ENCODE measurements at regions not wholly inside any gene's neighbourhood (a gene's known extent, or its start where the extent isn't known, plus 50 kb on each side); places are given as distances from the start of the nearest gene placed in this dataset.

- H3K9ac ChIP-seq (ENCODE audit: low read length), result no peak overlapping the region
- H3K4me1 ChIP-seq (ENCODE audit: insufficient read depth, low read length), result no peaks in the 10 kb centered on the region
- no peaks in the 10 kb centered on the region for H3K36me3 ChIP-seq (ENCODE audit: insufficient read depth, low read length)
- H3K4me3 ChIP-seq (ENCODE audit: low read depth in 1 of 2, low read length in 2 of 2), result no peak overlapping the region
- no peak overlapping the region for H3K27ac ChIP-seq (ENCODE audit: low read depth, low read length)
- no peaks in the 10 kb centered on the region for H3K27me3 ChIP-seq (ENCODE audit: control insufficient read depth in 1 of 2, insufficient read depth in 2 of 2, low read length in 2 of 2)
- H3K9me3 ChIP-seq (ENCODE audit: low read length), result no peaks in the 10 kb centered on the region
Observed at GRCh38 chr2:234621120-234621519, 124.2 kb upstream of the ARL4C start.

- no peak overlapping the region for H3K27ac ChIP-seq (ENCODE audit: low read depth, low read length)
- no peak overlapping the region for H3K4me3 ChIP-seq (ENCODE audit: low read depth in 1 of 2, low read length in 2 of 2)
- H3K4me1 ChIP-seq (ENCODE audit: insufficient read depth, low read length), result no peaks in the 10 kb centered on the region
- no peaks in the 10 kb centered on the region for H3K9me3 ChIP-seq (ENCODE audit: low read length)
- H3K36me3 ChIP-seq (ENCODE audit: insufficient read depth, low read length), result no peaks in the 10 kb centered on the region
- H3K27me3 ChIP-seq (ENCODE audit: control insufficient read depth in 1 of 2, insufficient read depth in 2 of 2, low read length in 2 of 2), result no peaks in the 10 kb centered on the region
- no peak overlapping the region for H3K9ac ChIP-seq (ENCODE audit: low read length)
Observed at GRCh38 chr2:234620018-234620417, 123.1 kb upstream of the ARL4C start.

- H3K27ac ChIP-seq (ENCODE audit: low read depth, low read length), result no peak overlapping the region
- peaks cover 4% of the 10 kb centered on the region for H3K9me3 ChIP-seq (ENCODE audit: low read length)
- no peaks in the 10 kb centered on the region for H3K4me1 ChIP-seq (ENCODE audit: insufficient read depth, low read length)
- H3K4me3 ChIP-seq (ENCODE audit: low read depth in 1 of 2, low read length in 2 of 2), result no peak overlapping the region
- no peak overlapping the region for H3K9ac ChIP-seq (ENCODE audit: low read length)
- H3K36me3 ChIP-seq (ENCODE audit: insufficient read depth, low read length), result no peaks in the 10 kb centered on the region
- no peaks in the 10 kb centered on the region for H3K27me3 ChIP-seq (ENCODE audit: control insufficient read depth in 1 of 2, insufficient read depth in 2 of 2, low read length in 2 of 2)
Observed at GRCh38 chr2:234615643-234616356, 118.9 kb upstream of the ARL4C start.

GRCh38 chr2:234611209-234611608, 114.3 kb upstream of the ARL4C start:
- Histone ChIP-seq H3K9ac (ENCODE audit: low read length) (no peak overlapping the region), H3K4me1 (ENCODE audit: insufficient read depth, low read length) (no peaks in the 10 kb centered on the region), H3K27me3 (ENCODE audit: control insufficient read depth in 1 of 2, insufficient read depth in 2 of 2, low read length in 2 of 2) (no peaks in the 10 kb centered on the region), H3K36me3 (ENCODE audit: insufficient read depth, low read length) (no peaks in the 10 kb centered on the region), H3K27ac (ENCODE audit: low read depth, low read length) (no peak overlapping the region), H3K4me3 (ENCODE audit: low read depth in 1 of 2, low read length in 2 of 2) (no peak overlapping the region), H3K9me3 (ENCODE audit: low read length) (peaks cover 4% of the 10 kb centered on the region)

- Histone ChIP-seq H3K4me1 (ENCODE audit: insufficient read depth, low read length) (no peaks in the 10 kb centered on the region), H3K27ac (ENCODE audit: low read depth, low read length) (no peak overlapping the region), H3K4me3 (ENCODE audit: low read depth in 1 of 2, low read length in 2 of 2) (no peak overlapping the region), H3K27me3 (ENCODE audit: control insufficient read depth in 1 of 2, insufficient read depth in 2 of 2, low read length in 2 of 2) (no peaks in the 10 kb centered on the region), H3K9ac (ENCODE audit: low read length) (no peak overlapping the region), H3K36me3 (ENCODE audit: insufficient read depth, low read length) (no peaks in the 10 kb centered on the region), H3K9me3 (ENCODE audit: low read length) (peaks cover 4% of the 10 kb centered on the region)
Observed at GRCh38 chr2:234608946-234609345, 112.1 kb upstream of the ARL4C start.

- Histone ChIP-seq H3K27ac (ENCODE audit: low read depth, low read length) (no peak overlapping the region), H3K27me3 (ENCODE audit: control insufficient read depth in 1 of 2, insufficient read depth in 2 of 2, low read length in 2 of 2) (no peaks in the 10 kb centered on the region), H3K4me1 (ENCODE audit: insufficient read depth, low read length) (no peaks in the 10 kb centered on the region), H3K9ac (ENCODE audit: low read length) (no peak overlapping the region), H3K36me3 (ENCODE audit: insufficient read depth, low read length) (no peaks in the 10 kb centered on the region), H3K4me3 (ENCODE audit: low read depth in 1 of 2, low read length in 2 of 2) (no peak overlapping the region), H3K9me3 (ENCODE audit: low read length) (peaks cover 4% of the 10 kb centered on the region)
Observed at GRCh38 chr2:234607691-234608090, 110.8 kb upstream of the ARL4C start.

GRCh38 chr2:234606896-234607295, 110.0 kb upstream of the ARL4C start:
- Histone ChIP-seq H3K4me3 (ENCODE audit: low read depth in 1 of 2, low read length in 2 of 2) (no peak overlapping the region), H3K27ac (ENCODE audit: low read depth, low read length) (no peak overlapping the region), H3K27me3 (ENCODE audit: control insufficient read depth in 1 of 2, insufficient read depth in 2 of 2, low read length in 2 of 2) (no peaks in the 10 kb centered on the region)

GRCh38 chr2:234603619-234604018, 106.7 kb upstream of the ARL4C start:
- H3K4me1 ChIP-seq (ENCODE audit: insufficient read depth, low read length), result no peaks in the 10 kb centered on the region
- no peak overlapping the region for H3K9ac ChIP-seq (ENCODE audit: low read length)
- no peaks in the 10 kb centered on the region for H3K9me3 ChIP-seq (ENCODE audit: low read length)
- H3K27ac ChIP-seq (ENCODE audit: low read depth, low read length), result no peak overlapping the region
- no peak overlapping the region for H3K4me3 ChIP-seq (ENCODE audit: low read depth in 1 of 2, low read length in 2 of 2)
- H3K36me3 ChIP-seq (ENCODE audit: insufficient read depth, low read length), result no peaks in the 10 kb centered on the region
- H3K27me3 ChIP-seq (ENCODE audit: control insufficient read depth in 1 of 2, insufficient read depth in 2 of 2, low read length in 2 of 2), result no peaks in the 10 kb centered on the region

More at GRCh38 chr2:234606896-234607295, 110.0 kb upstream of the ARL4C start:
- Histone ChIP-seq H3K9ac (ENCODE audit: low read length) (no peak overlapping the region), H3K9me3 (ENCODE audit: low read length) (no peaks in the 10 kb centered on the region), H3K4me1 (ENCODE audit: insufficient read depth, low read length) (no peaks in the 10 kb centered on the region), H3K36me3 (ENCODE audit: insufficient read depth, low read length) (no peaks in the 10 kb centered on the region)

- no peaks in the 10 kb centered on the region for H3K4me1 ChIP-seq (ENCODE audit: insufficient read depth, low read length)
- no peak overlapping the region for H3K9ac ChIP-seq (ENCODE audit: low read length)
- H3K27ac ChIP-seq (ENCODE audit: low read depth, low read length), result no peak overlapping the region
- H3K4me3 ChIP-seq (ENCODE audit: low read depth in 1 of 2, low read length in 2 of 2), result no peak overlapping the region
- no peaks in the 10 kb centered on the region for H3K9me3 ChIP-seq (ENCODE audit: low read length)
- no peaks in the 10 kb centered on the region for H3K27me3 ChIP-seq (ENCODE audit: control insufficient read depth in 1 of 2, insufficient read depth in 2 of 2, low read length in 2 of 2)
- H3K36me3 ChIP-seq (ENCODE audit: insufficient read depth, low read length), result no peaks in the 10 kb centered on the region
Observed at GRCh38 chr2:234601213-234601612, 104.3 kb upstream of the ARL4C start.

- Histone ChIP-seq H3K36me3 (ENCODE audit: insufficient read depth, low read length) (no peaks in the 10 kb centered on the region), H3K9me3 (ENCODE audit: low read length) (no peaks in the 10 kb centered on the region), H3K27me3 (ENCODE audit: control insufficient read depth in 1 of 2, insufficient read depth in 2 of 2, low read length in 2 of 2) (no peaks in the 10 kb centered on the region), H3K4me1 (ENCODE audit: insufficient read depth, low read length) (no peaks in the 10 kb centered on the region), H3K9ac (ENCODE audit: low read length) (no peak overlapping the region), H3K4me3 (ENCODE audit: low read depth in 1 of 2, low read length in 2 of 2) (no peak overlapping the region), H3K27ac (ENCODE audit: low read depth, low read length) (no peak overlapping the region)
Observed at GRCh38 chr2:234597576-234597861, 100.6 kb upstream of the ARL4C start.

- Histone ChIP-seq H3K27me3 (ENCODE audit: control insufficient read depth in 1 of 2, insufficient read depth in 2 of 2, low read length in 2 of 2) (no peaks in the 10 kb centered on the region), H3K36me3 (ENCODE audit: insufficient read depth, low read length) (no peaks in the 10 kb centered on the region), H3K9ac (ENCODE audit: low read length) (no peak overlapping the region)
Observed at GRCh38 chr2:234596696-234597575, 100.1 kb upstream of the ARL4C start.

GRCh38 chr2:234595829-234596228, 98.9 kb upstream of the ARL4C start:
- Histone ChIP-seq H3K9me3 (ENCODE audit: low read length) (no peaks in the 10 kb centered on the region), H3K4me1 (ENCODE audit: insufficient read depth, low read length) (no peaks in the 10 kb centered on the region), H3K27ac (ENCODE audit: low read depth, low read length) (no peak overlapping the region), H3K36me3 (ENCODE audit: insufficient read depth, low read length) (no peaks in the 10 kb centered on the region), H3K4me3 (ENCODE audit: low read depth in 1 of 2, low read length in 2 of 2) (no peak overlapping the region), H3K9ac (ENCODE audit: low read length) (no peak overlapping the region), H3K27me3 (ENCODE audit: control insufficient read depth in 1 of 2, insufficient read depth in 2 of 2, low read length in 2 of 2) (no peaks in the 10 kb centered on the region)

More at GRCh38 chr2:234596696-234597575, 100.1 kb upstream of the ARL4C start:
- Histone ChIP-seq H3K9me3 (ENCODE audit: low read length) (no peaks in the 10 kb centered on the region), H3K4me3 (ENCODE audit: low read depth in 1 of 2, low read length in 2 of 2) (no peak overlapping the region), H3K4me1 (ENCODE audit: insufficient read depth, low read length) (no peaks in the 10 kb centered on the region), H3K27ac (ENCODE audit: low read depth, low read length) (no peak overlapping the region)
